ENCODE measurements at regions not wholly inside any gene's neighbourhood (a gene's known extent, or its start where the extent isn't known, plus 50 kb on each side); places are given as distances from the start of the nearest gene placed in this dataset.

GRCh38 chr14:105852378-105853088, 326.1 kb downstream of the TMEM121 start:
- Histone ChIP-seq H3K27ac (ENCODE audit: extremely low read length, insufficient read depth, low read length) (no peak overlapping the region), H3K36me3 (replicated peaks in 1 of 2; ENCODE audit: control insufficient read depth in 1 of 2, insufficient read depth in 2 of 2, low read length in 2 of 2) (no peaks in the 10 kb centered on the region), H3K9me3 (ENCODE audit: low read length) (no peaks in the 10 kb centered on the region), H2AFZ (ENCODE audit: low read length) (no peak overlapping the region), H3K4me3 (replicated peaks in 1 of 3; ENCODE audit: insufficient read depth in 1 of 3, low read depth in 2 of 3, low read length in 3 of 3) (no peak overlapping the region), H3K9ac (ENCODE audit: insufficient read depth, low read depth, low read length) (no peak overlapping the region), H4K20me1 (ENCODE audit: insufficient read depth, low read length) (no peaks in the 10 kb centered on the region), H3K4me2 (ENCODE audit: low read depth, low read length) (no peak overlapping the region), H3K27me3 (ENCODE audit: control insufficient read depth in 1 of 2, insufficient read depth in 2 of 2, low read length in 2 of 2) (peaks cover 11 to 42% of the 10 kb centered on the region in 2 experiments; a peak in 4 of 5 replicates), H3K79me2 (ENCODE audit: insufficient read depth, low read length) (no peaks in the 10 kb centered on the region), H3K4me1 (ENCODE audit: insufficient read depth, low read length) (no peaks in the 10 kb centered on the region)
- in situ Hi-C loops (cut with HindIII; ENCODE audit: extremely low pct_ligation_motif_present, low pct_unique_long_range_greater_than_20kb) (no loop called here), intact Hi-C loops (cut with micrococcal nuclease; ENCODE audit: unreplicated experiment) (no loop called here)
- ATAC-seq (no peak), FAIRE-seq (no peak), DNase-seq (ENCODE audit: low spot score) (no peak)
- WGBS (ENCODE audit: low lambda C conversion rate): 21% methylated on average over 4 of the region's 17 CpGs
- no TSS peak for BruUV-seq (replicated peaks)
- ChIA-PET CTCF (ENCODE audit: low intra/inter-chr PET ratio, low total read pairs) (no interaction called here), POLR2A (no interaction called here)
- no peak for TF ChIP-seq TOPORS (CRISPR knock-in tag; IDR thresholded peaks at IDR 0.05)
- no peak for TF ChIP-seq ZNF570 (CRISPR knock-in tag; IDR thresholded peaks at IDR 0.05; ENCODE audit: borderline replicate concordance)
- TF ChIP-seq SRY (CRISPR knock-in tag; IDR thresholded peaks at IDR 0.05): no peak
- no peak for TF ChIP-seq ZBTB25 (CRISPR knock-in tag; IDR thresholded peaks at IDR 0.05)
- TF ChIP-seq GABPA (IDR thresholded peaks at IDR 0.05; ENCODE audit: low read depth, low read length): no peak
- no peak for TF ChIP-seq GABPA (CRISPR knock-in tag; IDR thresholded peaks at IDR 0.05; ENCODE audit: low read depth)
- no peak for TF ChIP-seq ZSCAN5A (CRISPR knock-in tag; IDR thresholded peaks at IDR 0.05; ENCODE audit: borderline replicate concordance)
- TF ChIP-seq CCDC6 (CRISPR knock-in tag; IDR thresholded peaks at IDR 0.05): no peak
- TF ChIP-seq NFIB (CRISPR knock-in tag; IDR thresholded peaks at IDR 0.05; ENCODE audit: borderline replicate concordance): no peak
- TF ChIP-seq CHCHD3 (CRISPR knock-in tag; IDR thresholded peaks at IDR 0.05): no peak
- no peak for TF ChIP-seq DMAP1 (CRISPR knock-in tag; IDR thresholded peaks at IDR 0.05)
- TF ChIP-seq KIAA2018 (CRISPR knock-in tag; IDR thresholded peaks at IDR 0.05; ENCODE audit: borderline replicate concordance): no peak
- TF ChIP-seq PCBP1 (IDR thresholded peaks at IDR 0.05; ENCODE audit: borderline replicate concordance, low read depth, low read length): no peak

All from HepG2 (cell line).